ENCODE measurements at regions not wholly inside any gene's neighbourhood (a gene's known extent, or its start where the extent isn't known, plus 50 kb on each side); places are given as distances from the start of the nearest gene placed in this dataset.

GRCh38 chr12:3931776-3932175 lies 58.6 kb upstream of the PARP11 start:
- no peak overlapping the region for H2AFZ ChIP-seq (ENCODE audit: low read depth, low read length)
- H4K20me1 ChIP-seq (ENCODE audit: insufficient read depth): no peaks in the 10 kb centered on the region
- no peak overlapping the region for H3K4me3 ChIP-seq (ENCODE audit: low read length)
- H3K4me2 ChIP-seq (ENCODE audit: low read length): no peak overlapping the region
- no peak overlapping the region for H3K9ac ChIP-seq (ENCODE audit: low read length)
- H3K79me2 ChIP-seq (replicated peaks; ENCODE audit: insufficient read depth, low read length): no peaks in the 10 kb centered on the region
- no peaks in the 10 kb centered on the region for H3K27me3 ChIP-seq (ENCODE audit: insufficient read depth, low read depth, low read length)
- no peaks in the 10 kb centered on the region for H3K36me3 ChIP-seq (ENCODE audit: insufficient read depth, low read length)
- no peak overlapping the region for H3K27ac ChIP-seq (ENCODE audit: low read length)
- TF ChIP-seq TAF1 (IDR thresholded peaks at IDR 0.05; ENCODE audit: low read depth) (no peak), RAD21 (conservative IDR thresholded peaks at IDR 0.05) (no peak), EZH2 (IDR thresholded peaks at IDR 0.05; ENCODE audit: borderline replicate concordance, insufficient read depth, low read length, poor library complexity, severe bottlenecking) (no peak), SMC3 (conservative IDR thresholded peaks at IDR 0.05; ENCODE audit: poor library complexity) (no peak), EP300 (conservative IDR thresholded peaks at IDR 0.05; ENCODE audit: poor library complexity, severe bottlenecking) (no peak), POLR2AphosphoS5 (IDR thresholded peaks at IDR 0.05) (no peak)
- TF ChIP-seq, protein P1, sequence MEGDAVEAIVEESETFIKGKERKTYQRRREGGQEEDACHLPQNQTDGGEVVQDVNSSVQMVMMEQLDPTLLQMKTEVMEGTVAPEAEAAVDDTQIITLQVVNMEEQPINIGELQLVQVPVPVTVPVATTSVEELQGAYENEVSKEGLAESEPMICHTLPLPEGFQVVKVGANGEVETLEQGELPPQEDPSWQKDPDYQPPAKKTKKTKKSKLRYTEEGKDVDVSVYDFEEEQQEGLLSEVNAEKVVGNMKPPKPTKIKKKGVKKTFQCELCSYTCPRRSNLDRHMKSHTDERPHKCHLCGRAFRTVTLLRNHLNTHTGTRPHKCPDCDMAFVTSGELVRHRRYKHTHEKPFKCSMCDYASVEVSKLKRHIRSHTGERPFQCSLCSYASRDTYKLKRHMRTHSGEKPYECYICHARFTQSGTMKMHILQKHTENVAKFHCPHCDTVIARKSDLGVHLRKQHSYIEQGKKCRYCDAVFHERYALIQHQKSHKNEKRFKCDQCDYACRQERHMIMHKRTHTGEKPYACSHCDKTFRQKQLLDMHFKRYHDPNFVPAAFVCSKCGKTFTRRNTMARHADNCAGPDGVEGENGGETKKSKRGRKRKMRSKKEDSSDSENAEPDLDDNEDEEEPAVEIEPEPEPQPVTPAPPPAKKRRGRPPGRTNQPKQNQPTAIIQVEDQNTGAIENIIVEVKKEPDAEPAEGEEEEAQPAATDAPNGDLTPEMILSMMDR (IDR thresholded peaks at IDR 0.05; ENCODE audit: poor library complexity, severe bottlenecking): no peak
- TF ChIP-seq, protein P2, sequence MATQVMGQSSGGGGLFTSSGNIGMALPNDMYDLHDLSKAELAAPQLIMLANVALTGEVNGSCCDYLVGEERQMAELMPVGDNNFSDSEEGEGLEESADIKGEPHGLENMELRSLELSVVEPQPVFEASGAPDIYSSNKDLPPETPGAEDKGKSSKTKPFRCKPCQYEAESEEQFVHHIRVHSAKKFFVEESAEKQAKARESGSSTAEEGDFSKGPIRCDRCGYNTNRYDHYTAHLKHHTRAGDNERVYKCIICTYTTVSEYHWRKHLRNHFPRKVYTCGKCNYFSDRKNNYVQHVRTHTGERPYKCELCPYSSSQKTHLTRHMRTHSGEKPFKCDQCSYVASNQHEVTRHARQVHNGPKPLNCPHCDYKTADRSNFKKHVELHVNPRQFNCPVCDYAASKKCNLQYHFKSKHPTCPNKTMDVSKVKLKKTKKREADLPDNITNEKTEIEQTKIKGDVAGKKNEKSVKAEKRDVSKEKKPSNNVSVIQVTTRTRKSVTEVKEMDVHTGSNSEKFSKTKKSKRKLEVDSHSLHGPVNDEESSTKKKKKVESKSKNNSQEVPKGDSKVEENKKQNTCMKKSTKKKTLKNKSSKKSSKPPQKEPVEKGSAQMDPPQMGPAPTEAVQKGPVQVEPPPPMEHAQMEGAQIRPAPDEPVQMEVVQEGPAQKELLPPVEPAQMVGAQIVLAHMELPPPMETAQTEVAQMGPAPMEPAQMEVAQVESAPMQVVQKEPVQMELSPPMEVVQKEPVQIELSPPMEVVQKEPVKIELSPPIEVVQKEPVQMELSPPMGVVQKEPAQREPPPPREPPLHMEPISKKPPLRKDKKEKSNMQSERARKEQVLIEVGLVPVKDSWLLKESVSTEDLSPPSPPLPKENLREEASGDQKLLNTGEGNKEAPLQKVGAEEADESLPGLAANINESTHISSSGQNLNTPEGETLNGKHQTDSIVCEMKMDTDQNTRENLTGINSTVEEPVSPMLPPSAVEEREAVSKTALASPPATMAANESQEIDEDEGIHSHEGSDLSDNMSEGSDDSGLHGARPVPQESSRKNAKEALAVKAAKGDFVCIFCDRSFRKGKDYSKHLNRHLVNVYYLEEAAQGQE (IDR thresholded peaks at IDR 0.05; ENCODE audit: borderline replicate concordance): no peak
- H3F3A ChIP-seq (ENCODE audit: insufficient read depth, low read length, poor library complexity, severe bottlenecking): no peaks in the 10 kb centered on the region
- no peaks in the 10 kb centered on the region for H3K9me3 ChIP-seq (ENCODE audit: low read length)
- H3K9me2 ChIP-seq (ENCODE audit: insufficient read depth, low read length): no peaks in the 10 kb centered on the region

DNA sequence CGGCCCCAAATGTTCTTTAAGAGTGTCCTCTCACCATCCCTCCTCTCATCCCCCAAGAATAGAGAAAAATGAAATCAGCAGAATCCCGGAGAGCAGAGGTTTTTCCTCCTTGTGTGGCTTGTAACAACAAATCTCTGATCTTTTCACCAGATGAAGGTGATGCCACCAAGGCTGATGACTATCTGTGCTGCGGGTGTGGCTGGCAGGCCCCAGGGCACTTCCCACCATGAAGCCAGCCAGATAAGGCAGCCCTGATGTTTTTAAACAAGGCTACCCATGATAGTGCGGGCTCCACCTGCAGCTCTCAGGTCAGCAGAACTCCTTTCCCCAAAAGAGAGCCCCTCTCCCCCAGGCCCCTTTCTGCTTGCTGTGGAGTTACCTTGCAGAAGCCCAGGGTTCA lies 58.0 kb upstream of the PARP11 start:
- H3K9me3 ChIP-seq (ENCODE audit: low read length): no peaks in the 10 kb centered on the region
- no peaks in the 10 kb centered on the region for H4K20me1 ChIP-seq (ENCODE audit: insufficient read depth)
- no peaks in the 10 kb centered on the region for H3K79me2 ChIP-seq (replicated peaks; ENCODE audit: insufficient read depth, low read length)
- no peaks in the 10 kb centered on the region for H3K36me3 ChIP-seq (ENCODE audit: insufficient read depth, low read length)
- no peak for TF ChIP-seq MXI1 (conservative IDR thresholded peaks at IDR 0.05; ENCODE audit: poor library complexity, severe bottlenecking)
- H3F3A ChIP-seq (ENCODE audit: insufficient read depth, low read length, poor library complexity, severe bottlenecking): no peaks in the 10 kb centered on the region
- H2AFZ ChIP-seq (ENCODE audit: low read depth, low read length): no peak overlapping the region
- H3K4me3 ChIP-seq (ENCODE audit: low read length): no peak overlapping the region
- H3K9ac ChIP-seq (ENCODE audit: low read length): no peak overlapping the region
- H3K27me3 ChIP-seq (ENCODE audit: insufficient read depth, low read depth, low read length): no peaks in the 10 kb centered on the region
- no peak overlapping the region for H3K27ac ChIP-seq (ENCODE audit: low read length)
- H3K4me2 ChIP-seq (ENCODE audit: low read length): no peak overlapping the region
- H3K9me2 ChIP-seq (ENCODE audit: insufficient read depth, low read length): no peaks in the 10 kb centered on the region
